ENCODE measurements at regions not wholly inside any gene's neighbourhood (a gene's known extent, or its start where the extent isn't known, plus 50 kb on each side); places are given as distances from the start of the nearest gene placed in this dataset.

GRCh38 chr3:163563485-163563884, 1514.8 kb downstream of the SI start:
- Histone ChIP-seq H3K9me3 (replicated peaks; ENCODE audit: control insufficient read depth, insufficient read depth, low read depth, low read length) (no peaks in the 10 kb centered on the region; the same call in 1 of the 2 replicates), H4K20me1 (replicated peaks; ENCODE audit: control insufficient read depth, insufficient read depth, low read length) (no peaks in the 10 kb centered on the region), H3K79me2 (ENCODE audit: control insufficient read depth, insufficient read depth, low read length) (0 out of 3 replicates have a peak, but pooled peaks cover 8% of the 10 kb centered on the region), H3K4me2 (ENCODE audit: insufficient read depth, low read length) (no peak overlapping the region), H3K4me1 (replicated peaks in 1 of 2; ENCODE audit: control insufficient read depth in 2 of 2, insufficient read depth in 2 of 2, low read length in 2 of 2) (no peaks in the 10 kb centered on the region), H3K9me1 (ENCODE audit: control insufficient read depth, insufficient read depth, low read length) (no peaks in the 10 kb centered on the region), H3K9ac (ENCODE audit: insufficient read depth in 1 of 2, low read depth in 2 of 2, low read length in 2 of 2) (no peak overlapping the region), H3K27ac (ENCODE audit: extremely low read depth, low read depth, low read length) (no peak overlapping the region), H3K27me3 (ENCODE audit: control insufficient read depth in 2 of 2, insufficient read depth in 2 of 2, low read length in 2 of 2) (no peaks in the 10 kb centered on the region), H2AFZ (ENCODE audit: low read depth, low read length) (no peak overlapping the region), H3K4me3 (no peak overlapping the region), H3K36me3 (ENCODE audit: control insufficient read depth, insufficient read depth, low read length) (no peaks in the 10 kb centered on the region)
- intact Hi-C loops (cut with micrococcal nuclease) (no loop called here), in situ Hi-C loops (cut with MboI) (no loop called here)
- BruUV-seq (replicated peaks) = no TSS peak
- TF ChIP-seq ZNF280A (IDR thresholded peaks at IDR 0.05; ENCODE audit: low read depth, partially characterized antibody) (no peak), CEBPG (CRISPR knock-in tag; IDR thresholded peaks at IDR 0.05) (no peak), CEBPG (tag; conservative IDR thresholded peaks at IDR 0.05 in 1 of 2, IDR thresholded peaks at IDR 0.05 in 1 of 2) (peak in 1 of 2 experiments; percentile 62; a peak in 2 of 4 replicates)
- ChIA-PET CTCF (ENCODE audit: low intra/inter-chr PET ratio) (no interaction called here), POLR2A (no interaction called here)
- no peak for DNase-seq (ENCODE audit: extremely low read depth in 1 of 4, low spot score in 3 of 4)
- ATAC-seq = no peak
- 43% methylated on average over 1 of the region's 1 CpG for WGBS (ENCODE audit: insufficient coverage, low coverage, missing lambda C conversion rate)
- FAIRE-seq = no peak

- no peak overlapping the region for H2AFZ ChIP-seq (ENCODE audit: low read depth, low read length)
- DNase-seq (ENCODE audit: extremely low read depth in 1 of 4, low spot score in 3 of 4) = no peak
- no peak overlapping the region for H3K9ac ChIP-seq (ENCODE audit: insufficient read depth in 1 of 2, low read depth in 2 of 2, low read length in 2 of 2)
- ATAC-seq = no peak
- no peaks in the 10 kb centered on the region for H4K20me1 ChIP-seq (replicated peaks; ENCODE audit: control insufficient read depth, insufficient read depth, low read length)
- H3K79me2 ChIP-seq (ENCODE audit: control insufficient read depth, insufficient read depth, low read length) = peaks cover 8% of the 10 kb centered on the region; the same call in 1 of the 3 replicates
- H3K4me1 ChIP-seq (replicated peaks in 1 of 2; ENCODE audit: control insufficient read depth in 2 of 2, insufficient read depth in 2 of 2, low read length in 2 of 2) = no peaks in the 10 kb centered on the region
- no peaks in the 10 kb centered on the region for H3K9me1 ChIP-seq (ENCODE audit: control insufficient read depth, insufficient read depth, low read length)
- intact Hi-C loops (cut with micrococcal nuclease) = no loop called here
- no peak overlapping the region for H3K4me3 ChIP-seq
- no peaks in the 10 kb centered on the region for H3K36me3 ChIP-seq (ENCODE audit: control insufficient read depth, insufficient read depth, low read length)
- FAIRE-seq = no peak
- no TSS peak for BruUV-seq (replicated peaks)
- no peak overlapping the region for H3K4me2 ChIP-seq (ENCODE audit: insufficient read depth, low read length)
- in situ Hi-C loops (cut with MboI) = no loop called here
- no peak overlapping the region for H3K27ac ChIP-seq (ENCODE audit: extremely low read depth, low read depth, low read length)
- H3K9me3 ChIP-seq (replicated peaks; ENCODE audit: control insufficient read depth, insufficient read depth, low read depth, low read length) = no peaks in the 10 kb centered on the region
- H3K27me3 ChIP-seq (ENCODE audit: control insufficient read depth in 2 of 2, insufficient read depth in 2 of 2, low read length in 2 of 2) = no peaks in the 10 kb centered on the region
- POLR2A ChIA-PET = no interaction called here
- 18% methylated on average over 2 of the region's 2 CpGs for WGBS (ENCODE audit: insufficient coverage, low coverage, missing lambda C conversion rate)
- TF ChIP-seq TAF1 (IDR thresholded peaks at IDR 0.05; ENCODE audit: control insufficient read depth, extremely low read depth, insufficient read depth, low read length, severe bottlenecking) (no peak), CBX5 (IDR thresholded peaks at IDR 0.05; ENCODE audit: borderline replicate concordance, low read depth) (no peak)
- CTCF ChIA-PET (ENCODE audit: low intra/inter-chr PET ratio) = no interaction called here
Measured at GRCh38 chr3:163562625-163563024, 1515.7 kb downstream of the SI start.
